ENCODE measurements at regions not wholly inside any gene's neighbourhood (a gene's known extent, or its start where the extent isn't known, plus 50 kb on each side); places are given as distances from the start of the nearest gene placed in this dataset.
"Not testable (repeated sequence)": the region's sequence is repeated elsewhere in the genome, so short reads cannot be mapped to it uniquely, and the experiment has no call there.

DNA sequence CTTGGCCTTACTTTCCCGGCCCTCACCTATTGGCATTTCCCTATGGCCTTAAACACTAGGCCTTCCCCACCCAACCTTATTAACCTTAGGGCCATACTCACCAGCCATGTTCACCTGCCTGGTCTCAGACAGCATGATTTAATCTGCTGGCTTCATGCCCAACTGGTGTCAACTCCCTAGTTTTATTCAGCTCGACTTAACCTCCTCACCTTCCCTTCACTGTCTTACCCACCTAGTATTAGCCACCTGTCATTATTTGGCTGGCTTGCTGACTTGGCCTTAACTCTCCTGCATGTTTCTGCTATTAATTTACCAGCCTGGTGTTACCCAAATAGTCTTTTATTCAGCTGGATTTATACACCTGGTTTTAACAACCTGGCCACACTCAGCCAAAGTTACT, 136.0 kb upstream of the ZSWIM2 start:
- no peak for DNase-seq

- no peak for DNase-seq
Measured at GRCh38 chr2:186984481-186984880, 135.5 kb upstream of the ZSWIM2 start.

DNA sequence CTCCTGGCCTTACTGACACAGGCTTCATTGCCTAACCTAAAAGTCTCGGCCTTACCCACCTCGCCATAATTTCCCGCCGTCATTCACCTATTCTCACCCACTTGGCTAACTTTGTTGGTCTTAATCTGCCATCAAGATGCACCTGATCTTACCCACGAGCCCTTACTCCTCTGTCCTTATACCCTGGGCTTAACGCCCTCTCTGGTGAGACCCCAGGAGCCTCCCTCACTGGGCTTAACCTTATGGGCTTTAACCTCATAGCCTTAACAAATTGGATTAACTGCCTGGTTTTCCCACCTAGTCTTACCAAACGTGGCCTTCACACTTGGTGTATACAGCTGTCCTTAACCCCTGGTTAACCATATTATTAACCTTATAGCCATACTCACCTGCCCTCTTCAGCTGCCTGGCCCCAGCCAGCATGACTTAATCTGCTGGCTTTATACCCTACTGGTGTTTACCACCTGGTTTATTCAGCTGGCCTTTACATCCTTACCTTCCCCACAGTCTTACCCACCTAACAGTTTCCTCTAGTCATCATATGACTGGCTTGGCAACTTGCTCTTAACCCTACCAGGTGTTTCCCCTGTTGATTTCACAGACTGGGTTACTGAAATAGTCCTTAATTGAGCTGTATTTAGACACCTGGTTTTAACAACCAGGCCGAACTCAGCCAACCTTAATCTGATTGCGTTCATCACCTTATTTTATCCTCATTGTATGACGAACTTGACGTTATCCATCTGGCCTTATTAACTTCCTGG, 132.0 kb upstream of the ZSWIM2 start:
- peak; percentile 14 for DNase-seq

- no peak for DNase-seq
Measured at GRCh38 chr2:186980117-186980442, 131.1 kb upstream of the ZSWIM2 start.

GRCh38 chr2:186979439-186980116, 130.6 kb upstream of the ZSWIM2 start:
- DNase-seq = no peak

GRCh38 chr2:186977433-186978045, 128.6 kb upstream of the ZSWIM2 start:
- no peak for DNase-seq

DNA sequence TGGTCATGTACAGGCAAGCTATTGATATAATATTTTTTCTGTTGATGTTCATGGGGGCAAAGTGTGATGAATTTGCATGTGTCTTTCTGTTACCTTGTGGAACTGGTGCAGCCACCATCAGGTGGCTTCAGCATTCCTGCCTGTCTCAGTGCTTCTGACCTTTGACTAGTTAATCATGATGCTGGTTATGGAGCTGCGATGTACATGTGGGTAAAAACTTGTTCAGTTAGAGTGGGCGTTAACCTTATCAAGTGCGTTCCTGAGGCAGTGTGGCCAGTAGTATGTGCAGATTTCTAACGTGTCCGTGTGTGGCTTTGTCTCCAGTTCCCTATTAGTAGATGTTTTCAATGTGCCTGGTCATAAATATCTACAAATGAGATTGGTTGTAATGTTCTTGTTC, 127.4 kb upstream of the ZSWIM2 start:
- DNase-seq = no peak

DNA sequence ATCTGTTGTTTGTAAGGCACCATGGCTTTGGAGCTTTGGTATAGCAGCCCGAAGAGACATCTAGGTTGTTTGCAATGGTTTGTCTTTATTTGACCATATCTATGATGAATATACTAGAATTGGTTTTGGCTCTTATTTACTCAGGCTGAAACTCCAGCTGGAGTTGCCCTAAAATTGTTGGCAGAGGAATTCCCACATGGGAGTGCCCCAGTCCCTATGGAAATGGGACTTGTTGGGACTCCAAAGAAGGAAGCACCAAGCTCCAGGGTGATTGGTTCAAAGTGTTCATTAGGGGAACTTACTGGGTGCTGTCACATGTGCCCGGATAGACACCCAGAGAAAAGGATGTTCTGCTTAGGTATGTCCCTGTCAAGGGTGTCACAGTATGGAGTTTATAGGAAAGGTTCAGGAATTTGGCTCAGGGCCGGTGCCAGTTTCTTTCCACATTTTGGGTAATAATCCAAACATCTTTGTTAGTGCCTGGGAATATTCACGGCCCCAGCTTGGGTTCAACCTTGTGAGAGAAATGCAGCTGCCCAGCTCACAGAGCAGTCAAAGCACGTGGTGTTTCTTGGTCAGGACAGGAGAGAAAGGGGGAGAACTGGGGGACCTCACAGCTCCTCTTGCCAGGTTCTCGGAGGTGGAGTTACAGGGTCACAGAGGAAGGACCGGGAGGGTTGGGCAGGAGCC, 123.5 kb upstream of the ZSWIM2 start:
- no peak for DNase-seq

- DNase-seq = no peak
Measured at GRCh38 chr2:186968277-186968676, 119.3 kb upstream of the ZSWIM2 start.

- no peak for DNase-seq
Measured at GRCh38 chr2:186966015-186966414, 117.0 kb upstream of the ZSWIM2 start.

GRCh38 chr2:186962085-186962747, 113.2 kb upstream of the ZSWIM2 start:
- no peak for DNase-seq

DNA sequence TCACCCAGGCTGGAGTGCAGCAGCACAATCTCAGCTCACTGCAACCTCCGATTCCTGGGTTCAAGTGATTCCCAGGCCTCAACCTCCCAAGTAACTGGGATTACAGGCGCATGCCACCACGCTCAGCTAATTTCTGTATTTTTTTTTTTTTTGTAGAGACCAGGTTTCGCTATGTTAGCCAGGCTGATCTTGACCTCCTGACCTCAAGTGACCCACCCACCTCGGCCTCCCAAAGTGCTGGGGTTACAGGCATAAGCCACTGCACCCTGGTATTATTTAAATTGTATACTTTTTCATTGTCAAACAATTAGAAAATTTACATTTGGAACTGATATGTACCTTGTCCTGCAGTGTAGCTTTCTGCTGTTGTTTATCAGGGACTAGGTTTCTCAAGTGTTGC, 111.3 kb upstream of the ZSWIM2 start:
- not testable (repeated sequence) for DNase-seq

DNA sequence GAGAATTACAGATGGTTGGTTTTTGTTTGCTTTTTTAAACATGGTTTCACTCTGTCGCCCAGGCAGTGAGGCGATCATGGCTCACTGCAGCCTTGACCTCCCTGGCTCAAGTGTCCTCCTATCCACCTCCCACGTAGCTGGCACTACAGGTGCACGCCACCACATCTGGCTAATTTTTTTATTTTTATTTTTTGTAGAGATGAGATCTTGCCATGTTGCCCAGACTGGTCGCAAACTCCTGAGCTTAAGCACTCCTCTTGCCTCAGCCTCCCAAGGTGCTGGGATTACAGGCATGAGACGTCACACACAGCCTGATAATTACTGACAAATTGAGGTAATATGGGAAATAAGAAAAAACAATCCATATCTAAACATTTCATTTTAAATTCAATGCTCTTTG, 110.5 kb upstream of the ZSWIM2 start:
- DNase-seq = no peak

DNA sequence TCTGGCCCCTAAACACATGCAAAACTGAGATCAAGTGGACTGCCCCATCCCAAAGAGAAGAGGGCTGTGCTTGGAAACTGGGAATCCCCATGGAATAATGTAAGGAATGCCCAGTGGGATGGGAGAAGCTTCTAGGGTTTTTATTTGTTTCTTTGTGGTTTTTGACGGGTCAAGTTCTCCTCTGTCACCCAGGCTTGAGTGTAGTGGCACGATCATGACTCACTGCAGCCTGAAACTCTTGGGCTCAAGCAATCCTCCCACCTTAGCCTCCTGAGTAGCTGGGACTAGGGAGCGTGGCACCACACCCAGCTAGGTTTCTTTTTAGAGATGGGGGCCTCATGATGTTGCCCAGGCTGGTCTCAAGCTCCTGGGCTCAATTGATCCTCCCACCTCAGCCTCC, 101.7 kb upstream of the ZSWIM2 start:
- no peak for DNase-seq

DNA sequence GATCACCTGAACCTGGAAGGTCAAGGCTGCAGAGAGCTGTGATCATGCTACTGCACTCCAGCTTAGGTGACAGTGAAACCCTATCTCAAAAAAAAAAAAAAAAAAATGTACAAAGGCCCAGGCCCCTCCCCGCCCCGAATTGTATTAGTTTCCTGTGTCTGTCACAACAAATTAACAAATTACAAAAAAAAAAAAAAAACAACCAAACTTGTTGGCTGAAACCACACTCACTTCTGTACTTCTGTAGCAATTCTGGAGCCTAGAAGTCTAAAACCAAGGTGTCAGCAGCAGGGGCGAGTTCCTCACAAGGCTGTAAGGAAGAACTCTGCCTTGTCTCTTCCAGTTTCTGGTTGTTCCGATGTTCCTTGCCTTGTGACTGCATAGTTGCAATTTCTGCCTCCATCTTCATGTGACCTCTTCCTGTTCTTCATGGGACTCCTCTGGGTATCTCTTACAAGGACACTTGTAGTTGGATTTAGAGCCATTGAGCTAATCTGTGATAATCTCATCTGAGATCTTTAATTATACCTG, 100.8 kb upstream of the ZSWIM2 start:
- DNase-seq = no peak

GRCh38 chr2:186947516-186947915, 98.5 kb upstream of the ZSWIM2 start:
- DNase-seq = no peak

DNA sequence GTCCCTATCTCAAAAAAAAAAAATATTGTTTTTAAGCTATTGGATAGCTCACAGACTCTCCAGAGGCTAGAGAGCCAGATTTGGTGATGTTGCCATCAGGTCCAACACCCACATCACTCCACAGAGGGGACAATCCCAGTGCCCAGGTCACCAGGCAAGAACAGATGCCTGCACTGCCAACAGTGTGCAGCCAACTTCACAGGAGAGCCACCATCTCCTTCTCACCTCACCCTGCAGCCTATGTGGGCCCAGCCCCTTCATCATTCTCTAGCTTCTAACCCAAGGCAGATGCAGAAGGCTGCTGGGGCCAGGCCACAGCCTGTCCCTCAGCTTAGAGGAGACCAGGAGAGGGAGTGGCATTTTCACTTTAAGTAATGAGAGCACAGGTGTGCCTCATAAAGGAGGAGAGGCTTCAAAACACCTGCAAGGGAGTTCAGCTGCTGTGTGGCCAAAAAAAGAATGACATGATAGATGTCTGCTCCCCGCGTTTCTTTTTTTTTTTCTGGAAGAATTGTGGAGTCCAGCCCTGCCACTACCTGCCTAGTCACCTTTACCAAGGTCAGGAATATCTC, 98.0 kb upstream of the ZSWIM2 start:
- no peak for DNase-seq

- no peak for DNase-seq
Measured at GRCh38 chr2:186941853-186942252, 92.9 kb upstream of the ZSWIM2 start.

DNA sequence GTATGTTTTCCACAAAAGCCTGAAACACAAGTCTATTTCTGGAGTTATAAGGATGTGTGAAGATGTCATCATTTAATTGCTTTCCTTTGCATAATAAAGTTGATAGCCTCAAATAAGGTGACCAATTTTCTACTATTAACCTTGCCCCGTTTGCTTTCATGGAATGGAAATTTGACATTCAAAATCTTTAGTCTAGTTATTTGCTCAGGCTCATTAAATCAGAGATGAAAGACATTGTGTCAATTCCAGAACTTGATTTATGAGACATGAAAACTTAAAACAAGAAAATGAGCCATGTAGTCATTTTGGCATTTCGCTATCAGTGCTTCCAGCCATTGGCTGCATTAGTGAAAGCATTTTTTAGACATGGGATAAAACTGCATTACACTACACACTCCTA, 91.5 kb upstream of the ZSWIM2 start:
- no peak for DNase-seq

DNA sequence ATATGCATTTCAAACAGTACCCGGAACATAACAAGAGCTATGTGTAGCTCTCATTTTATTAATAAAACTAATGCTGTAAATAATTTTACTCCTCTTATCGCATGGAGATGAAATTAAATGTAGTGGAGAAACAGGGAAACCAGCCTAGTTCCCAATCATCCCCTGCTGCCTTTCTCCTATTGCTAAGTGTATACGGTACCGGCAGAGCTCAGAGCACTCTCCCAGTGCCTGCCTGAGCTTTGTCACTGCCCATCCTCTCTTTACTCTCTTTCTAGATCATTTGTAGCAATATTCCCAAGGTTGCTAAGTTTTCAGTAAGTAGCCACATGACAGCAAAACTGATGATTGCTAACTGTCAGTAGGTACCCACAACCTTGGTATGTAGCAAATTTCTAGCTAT, 85.5 kb upstream of the ZSWIM2 start:
- DNase-seq = no peak

- no peak for DNase-seq
Measured at GRCh38 chr2:186927867-186928191, 78.9 kb upstream of the ZSWIM2 start.

GRCh38 chr2:186927185-186927866, 78.4 kb upstream of the ZSWIM2 start:
- no peak for DNase-seq

Measured in dermis blood vessel endothelial cell (primary cell).